ENCODE measurements at regions not wholly inside any gene's neighbourhood (a gene's known extent, or its start where the extent isn't known, plus 50 kb on each side); places are given as distances from the start of the nearest gene placed in this dataset.
"Not testable (repeated sequence)": the region's sequence is repeated elsewhere in the genome, so short reads cannot be mapped to it uniquely, and the experiment has no call there.

- FAIRE-seq: no peak
Measured at GRCh38 chr1:55304229-55304740, 89.1 kb upstream of the USP24 start.

GRCh38 chr1:55302972-55303371, 87.8 kb upstream of the USP24 start:
- FAIRE-seq (no peak), DNase-seq (ENCODE audit: insufficient read length) (no peak)
- TF ChIP-seq TAF1 (IDR thresholded peaks at IDR 0.05; ENCODE audit: borderline replicate concordance, low read depth, low read length) (no peak), POLR2A (IDR thresholded peaks at IDR 0.05; ENCODE audit: low read depth, low read length) (no peak), POLR2AphosphoS5 (IDR thresholded peaks at IDR 0.05; ENCODE audit: low read depth, low read length) (no peak)

More at GRCh38 chr1:55304229-55304740, 89.1 kb upstream of the USP24 start:
- no peak for DNase-seq (ENCODE audit: insufficient read length)
- TF ChIP-seq TAF1 (IDR thresholded peaks at IDR 0.05; ENCODE audit: borderline replicate concordance, low read depth, low read length) (no peak), POLR2A (IDR thresholded peaks at IDR 0.05; ENCODE audit: low read depth, low read length) (no peak), POLR2AphosphoS5 (IDR thresholded peaks at IDR 0.05; ENCODE audit: low read depth, low read length) (no peak)

DNA sequence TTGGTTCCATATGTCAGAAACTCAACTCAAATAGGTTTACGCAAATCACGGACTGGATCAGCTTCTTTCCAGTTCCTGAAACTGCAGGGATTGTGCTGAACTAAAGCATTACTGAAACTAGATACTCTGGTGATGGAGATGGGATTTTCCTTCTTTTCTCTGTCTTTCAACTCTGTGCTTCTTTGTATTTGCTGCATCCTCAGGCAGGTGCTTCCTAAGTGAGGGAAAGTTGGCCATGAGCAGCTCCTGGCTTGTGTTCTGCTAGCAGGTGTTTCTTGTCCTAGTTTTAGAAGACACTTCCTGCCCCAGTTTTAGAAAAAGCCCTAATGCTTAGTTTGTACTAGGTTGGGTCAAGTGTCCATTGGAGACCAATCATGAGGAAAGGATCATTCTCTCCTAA, 86.7 kb upstream of the USP24 start:
- FAIRE-seq (no peak), DNase-seq (ENCODE audit: insufficient read length) (no peak)

GRCh38 chr1:55300975-55301374, 85.8 kb upstream of the USP24 start:
- TF ChIP-seq TAF1 (IDR thresholded peaks at IDR 0.05; ENCODE audit: borderline replicate concordance, low read depth, low read length): no peak
- TF ChIP-seq POLR2AphosphoS5 (IDR thresholded peaks at IDR 0.05; ENCODE audit: low read depth, low read length): no peak
- no peak for TF ChIP-seq POLR2A (IDR thresholded peaks at IDR 0.05; ENCODE audit: low read depth, low read length)
- DNase-seq (ENCODE audit: insufficient read length) (no peak), FAIRE-seq (no peak)

More for the DNA sequence above, 86.7 kb upstream of the USP24 start:
- TF ChIP-seq TAF1 (IDR thresholded peaks at IDR 0.05; ENCODE audit: borderline replicate concordance, low read depth, low read length): no peak
- no peak for TF ChIP-seq POLR2AphosphoS5 (IDR thresholded peaks at IDR 0.05; ENCODE audit: low read depth, low read length)
- TF ChIP-seq POLR2A (IDR thresholded peaks at IDR 0.05; ENCODE audit: low read depth, low read length): no peak

DNA sequence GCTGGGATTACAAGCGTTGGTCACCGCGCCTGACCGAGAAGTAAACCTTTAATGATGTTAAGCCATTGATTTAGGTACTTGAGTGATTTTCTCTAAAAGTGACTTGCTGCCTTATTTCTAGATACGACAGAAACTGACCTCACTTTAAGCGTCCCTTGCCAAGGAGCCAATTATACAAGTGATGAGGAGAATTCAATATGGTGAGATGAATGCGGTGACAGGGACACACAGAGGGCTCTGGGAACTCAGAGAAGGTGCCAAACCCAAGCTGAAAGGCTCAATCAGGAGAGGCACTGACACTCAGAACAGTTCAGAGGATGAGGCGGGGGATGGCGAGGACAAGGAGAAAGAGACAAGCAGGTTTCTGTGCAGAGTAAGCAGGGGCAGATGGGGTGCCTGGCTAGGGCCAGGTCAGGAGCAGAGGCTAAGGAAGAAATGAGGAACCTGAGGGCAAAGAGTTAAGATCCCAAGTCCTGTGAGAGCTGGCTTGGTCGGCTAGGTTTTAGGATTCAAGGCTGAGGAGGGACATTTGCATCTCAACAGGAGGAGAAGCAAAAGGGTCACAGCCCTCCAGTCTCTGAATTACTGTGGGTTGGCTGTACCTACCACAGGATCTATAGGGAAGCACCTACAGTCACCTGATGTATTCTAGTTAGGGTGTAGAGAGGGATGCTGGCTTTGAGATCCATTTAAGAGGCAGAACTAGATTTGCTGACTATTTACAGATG, 83.2 kb upstream of the USP24 start:
- DNase-seq (ENCODE audit: insufficient read length): no peak
- no peak for FAIRE-seq
- TF ChIP-seq POLR2AphosphoS5 (IDR thresholded peaks at IDR 0.05; ENCODE audit: low read depth, low read length): no peak
- TF ChIP-seq TAF1 (IDR thresholded peaks at IDR 0.05; ENCODE audit: borderline replicate concordance, low read depth, low read length): no peak
- TF ChIP-seq POLR2A (IDR thresholded peaks at IDR 0.05; ENCODE audit: low read depth, low read length): no peak

DNA sequence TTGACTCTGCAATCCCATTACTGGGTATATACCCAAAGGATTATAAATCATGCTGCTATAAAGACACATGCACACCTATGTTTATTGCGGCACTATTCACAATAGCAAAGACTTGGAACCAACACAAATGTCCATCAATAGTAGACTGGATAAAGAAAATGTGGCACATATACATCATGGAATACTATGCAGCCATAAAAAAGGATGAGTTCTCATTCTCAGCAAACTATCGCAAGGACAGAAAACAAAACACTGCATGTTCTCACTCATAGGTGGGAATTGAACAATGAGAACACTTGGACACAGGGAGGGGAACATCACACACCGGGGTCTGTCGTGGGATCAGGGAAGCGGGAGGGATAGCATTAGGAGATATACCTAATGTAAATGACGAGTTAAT, 81.1 kb upstream of the USP24 start:
- not testable (repeated sequence) for DNase-seq (ENCODE audit: insufficient read length); FAIRE-seq

- no peak for FAIRE-seq
- TF ChIP-seq POLR2AphosphoS5 (IDR thresholded peaks at IDR 0.05; ENCODE audit: low read depth, low read length) (no peak), TAF1 (IDR thresholded peaks at IDR 0.05; ENCODE audit: borderline replicate concordance, low read depth, low read length) (no peak)
- no peak for DNase-seq (ENCODE audit: insufficient read length)
Measured at GRCh38 chr1:55289614-55290013, 74.5 kb upstream of the USP24 start.

DNA sequence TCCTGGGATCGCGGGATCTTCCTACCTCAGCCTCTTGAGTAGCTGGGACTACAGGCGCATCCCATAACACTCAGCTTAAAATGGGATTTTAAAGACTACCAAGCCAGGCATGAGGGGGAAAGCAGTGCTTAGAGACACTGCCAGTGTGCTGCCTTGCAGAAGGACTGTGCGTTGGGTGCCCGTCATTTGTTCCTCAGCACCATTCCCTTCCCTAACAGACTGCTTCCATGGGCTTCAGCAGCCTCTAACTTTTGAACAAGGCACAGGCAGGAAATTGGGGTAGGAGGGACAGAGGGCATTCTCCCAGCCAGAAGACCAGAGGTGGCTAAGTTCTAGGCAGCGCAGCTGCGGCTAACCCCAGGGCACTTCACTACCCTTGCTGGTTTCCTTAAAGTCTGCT, 73.9 kb upstream of the USP24 start:
- FAIRE-seq: no peak
- no peak for TF ChIP-seq TAF1 (IDR thresholded peaks at IDR 0.05; ENCODE audit: borderline replicate concordance, low read depth, low read length)
- TF ChIP-seq POLR2A (IDR thresholded peaks at IDR 0.05; ENCODE audit: low read depth, low read length): no peak
- TF ChIP-seq POLR2AphosphoS5 (IDR thresholded peaks at IDR 0.05; ENCODE audit: low read depth, low read length): no peak

DNA sequence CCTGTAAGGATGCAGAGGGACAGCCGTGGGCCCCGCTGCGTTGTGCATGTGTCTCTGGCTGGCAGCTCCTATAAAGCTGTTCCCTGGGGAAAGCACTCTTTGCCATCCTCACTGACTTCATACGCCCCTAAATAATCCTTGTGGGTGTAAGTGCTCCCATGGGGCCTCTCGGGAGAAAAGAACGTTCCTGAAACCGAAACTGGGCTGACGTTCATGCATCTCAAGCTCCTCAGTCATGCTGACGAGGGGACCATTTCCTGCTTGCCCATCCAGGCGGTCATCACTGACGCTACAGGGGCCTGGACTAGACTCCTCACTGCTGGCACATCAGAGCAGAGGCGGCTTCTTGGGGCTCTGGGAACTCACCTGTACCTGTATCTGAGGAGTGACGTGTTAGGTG, 73.1 kb upstream of the USP24 start:
- DNase-seq (ENCODE audit: insufficient read length): peak; percentile 38
- no peak for TF ChIP-seq TAF1 (IDR thresholded peaks at IDR 0.05; ENCODE audit: borderline replicate concordance, low read depth, low read length)
- TF ChIP-seq POLR2A (IDR thresholded peaks at IDR 0.05; ENCODE audit: low read depth, low read length): no peak
- TF ChIP-seq POLR2AphosphoS5 (IDR thresholded peaks at IDR 0.05; ENCODE audit: low read depth, low read length): no peak
- peak; percentile 93 for FAIRE-seq

More for the DNA sequence above, 73.9 kb upstream of the USP24 start:
- DNase-seq (ENCODE audit: insufficient read length): no peak

DNA sequence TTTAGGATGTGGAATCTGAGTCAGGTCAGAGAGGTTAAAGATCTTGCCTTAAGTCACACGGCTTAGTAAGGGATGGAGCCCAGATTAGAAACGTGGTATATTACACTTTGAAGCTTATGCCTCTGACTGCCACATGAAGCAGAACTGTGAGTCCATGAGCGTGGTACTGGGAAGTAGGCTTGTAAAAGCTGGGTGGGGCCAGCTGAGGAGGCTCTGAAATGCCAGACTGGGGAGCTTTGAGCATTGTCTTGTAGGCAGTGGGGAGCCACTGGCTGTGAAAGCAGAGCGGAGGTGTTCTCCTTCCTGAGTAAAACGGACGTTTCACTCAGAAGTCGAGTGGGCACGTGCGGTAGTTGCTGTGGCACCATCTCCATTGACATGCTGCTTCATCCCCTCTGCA, 72.6 kb upstream of the USP24 start:
- peak; percentile 70 for FAIRE-seq
- DNase-seq (ENCODE audit: insufficient read length): no peak
- TF ChIP-seq TAF1 (IDR thresholded peaks at IDR 0.05; ENCODE audit: borderline replicate concordance, low read depth, low read length) (no peak), POLR2A (IDR thresholded peaks at IDR 0.05; ENCODE audit: low read depth, low read length) (no peak), POLR2AphosphoS5 (IDR thresholded peaks at IDR 0.05; ENCODE audit: low read depth, low read length) (no peak)

DNA sequence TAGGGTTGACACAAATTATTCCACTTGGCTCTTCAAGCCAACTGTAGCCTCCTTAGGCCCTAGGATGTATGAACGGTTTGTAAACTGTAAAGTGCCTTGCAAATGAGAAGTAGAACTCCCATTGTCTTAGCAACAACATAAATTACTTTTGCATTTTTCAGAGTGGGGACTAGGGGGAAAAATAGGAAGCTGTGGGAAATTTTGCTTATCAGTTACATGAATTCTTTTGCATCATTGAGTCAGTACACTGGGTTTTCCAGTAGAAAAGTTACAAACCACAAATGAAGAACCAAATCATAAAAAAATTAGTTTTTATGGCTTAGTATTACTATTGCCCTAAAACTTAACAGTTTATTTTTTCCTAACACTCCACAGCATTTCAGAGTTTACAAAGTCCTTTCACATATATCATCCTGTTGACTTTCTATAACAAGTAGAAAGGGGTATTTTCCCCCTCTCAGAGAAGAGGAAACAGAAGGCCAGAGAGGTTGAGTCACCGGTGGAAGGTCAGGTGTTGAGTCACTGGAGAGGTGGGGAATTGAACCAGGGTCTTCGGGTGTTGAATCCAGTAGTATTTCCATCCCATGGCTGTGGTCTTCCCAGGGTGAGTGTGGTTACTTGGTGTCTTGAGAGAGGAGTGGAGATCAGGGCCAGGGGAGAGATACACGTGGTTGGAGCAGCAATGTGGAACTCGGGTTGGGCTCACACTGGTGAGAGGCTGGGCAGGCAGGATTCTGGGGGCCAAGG, 71.9 kb upstream of the USP24 start:
- FAIRE-seq (peak; percentile 48), DNase-seq (ENCODE audit: insufficient read length) (no peak)

DNA sequence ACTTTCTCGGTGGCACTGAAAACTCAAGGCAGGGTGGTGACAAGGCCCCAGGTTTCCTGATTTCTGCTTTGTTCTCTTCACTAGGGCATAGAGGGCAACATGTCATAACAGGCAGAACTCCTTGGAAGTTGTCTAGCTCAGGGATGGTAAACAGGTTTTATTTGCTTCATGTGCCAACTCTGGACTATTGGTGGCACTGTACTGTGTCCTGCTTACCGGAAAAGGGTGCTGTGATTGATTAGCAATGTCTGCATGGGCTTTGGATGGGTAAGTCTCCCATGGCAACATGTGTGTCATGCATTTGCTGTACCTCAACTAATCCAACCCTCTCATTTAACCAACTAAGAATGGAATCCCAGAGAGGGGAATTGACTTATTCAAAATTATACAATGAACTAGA, 70.7 kb upstream of the USP24 start:
- TF ChIP-seq TAF1 (IDR thresholded peaks at IDR 0.05; ENCODE audit: borderline replicate concordance, low read depth, low read length) (no peak), POLR2AphosphoS5 (IDR thresholded peaks at IDR 0.05; ENCODE audit: low read depth, low read length) (no peak), POLR2A (IDR thresholded peaks at IDR 0.05; ENCODE audit: low read depth, low read length) (no peak)
- no peak for DNase-seq (ENCODE audit: insufficient read length)
- FAIRE-seq: no peak

More for the DNA sequence above, 71.9 kb upstream of the USP24 start:
- TF ChIP-seq TAF1 (IDR thresholded peaks at IDR 0.05; ENCODE audit: borderline replicate concordance, low read depth, low read length) (no peak), POLR2A (IDR thresholded peaks at IDR 0.05; ENCODE audit: low read depth, low read length) (no peak), POLR2AphosphoS5 (IDR thresholded peaks at IDR 0.05; ENCODE audit: low read depth, low read length) (no peak)
